KMS-11 (cell line): ENCODE measurements at regions not wholly inside any gene's neighbourhood (a gene's known extent, or its start where the extent isn't known, plus 50 kb on each side); places are given as distances from the start of the nearest gene placed in this dataset.

Experiments
- H2AFZ ChIP-seq: fragments of 200-600 bp; sonication (generic); 2 replicates; pipeline ENCODE4 v1.6.1; 2016; ENCODE audit warnings: antibody characterized with exemption, mixed run types, low read depth
- H3K27ac ChIP-seq: fragments of 200-600 bp; sonication (generic); 2 replicates; pipeline ENCODE4 v1.6.1; 2016; ENCODE audit warnings: mild to moderate bottlenecking, mixed run types
- H3K27me3 ChIP-seq: fragments of 200-600 bp; sonication (generic); 2 replicates; pipeline ENCODE4 v1.6.1; 2017; ENCODE audit warnings: mild to moderate bottlenecking, low read depth, mixed run types, moderate library complexity; ENCODE audit not compliant: insufficient read depth
- H3K36me3 ChIP-seq: fragments of 200-600 bp; sonication (generic); 2 replicates; pipeline ENCODE4 v1.6.1; 2017; ENCODE audit warnings: mild to moderate bottlenecking, mixed run types; ENCODE audit not compliant: insufficient read depth
- H3K4me1 ChIP-seq: fragments of 200-600 bp; sonication (generic); 2 replicates; pipeline ENCODE4 v1.6.1; 2016; ENCODE audit warnings: mild to moderate bottlenecking, low read depth, mixed run types; ENCODE audit not compliant: poor library complexity, severe bottlenecking
- H3K4me2 ChIP-seq: fragments of 200-600 bp; sonication (generic); 2 replicates; pipeline ENCODE4 v1.7.0; 2016; ENCODE audit warnings: mild to moderate bottlenecking, mixed run types
- H3K4me3 ChIP-seq: fragments of 200-600 bp; sonication (generic); IDR thresholded peaks from 2 replicates; pipeline ENCODE4 v1.6.1; 2017; ENCODE audit warnings: low read depth, low read length, mixed read lengths; ENCODE audit not compliant: insufficient read depth
- H3K79me2 ChIP-seq: fragments of 200-600 bp; sonication (generic); 2 replicates; pipeline ENCODE4 v1.6.1; 2016; ENCODE audit warnings: low read depth, mixed run types; ENCODE audit not compliant: insufficient read depth
- H3K9ac ChIP-seq: fragments of 200-600 bp; sonication (generic); 2 replicates; pipeline ENCODE4 v1.6.1; 2016; ENCODE audit warnings: mild to moderate bottlenecking, mixed run types
- H4K20me1 ChIP-seq: fragments of 200-600 bp; sonication (generic); 2 replicates; pipeline ENCODE4 v1.6.1; 2016; ENCODE audit warnings: mild to moderate bottlenecking, mixed run types; ENCODE audit not compliant: insufficient read depth
- TF ChIP-seq, protein P1 (sequence below): fragments of 200-600 bp; sonication (generic); conservative IDR thresholded peaks from 2 replicates; pipeline ENCODE4 v1.6.1; 2017; ENCODE audit warnings: low read depth, mild to moderate bottlenecking, antibody characterized with exemption, low read length, moderate library complexity, mixed read lengths

DNA sequence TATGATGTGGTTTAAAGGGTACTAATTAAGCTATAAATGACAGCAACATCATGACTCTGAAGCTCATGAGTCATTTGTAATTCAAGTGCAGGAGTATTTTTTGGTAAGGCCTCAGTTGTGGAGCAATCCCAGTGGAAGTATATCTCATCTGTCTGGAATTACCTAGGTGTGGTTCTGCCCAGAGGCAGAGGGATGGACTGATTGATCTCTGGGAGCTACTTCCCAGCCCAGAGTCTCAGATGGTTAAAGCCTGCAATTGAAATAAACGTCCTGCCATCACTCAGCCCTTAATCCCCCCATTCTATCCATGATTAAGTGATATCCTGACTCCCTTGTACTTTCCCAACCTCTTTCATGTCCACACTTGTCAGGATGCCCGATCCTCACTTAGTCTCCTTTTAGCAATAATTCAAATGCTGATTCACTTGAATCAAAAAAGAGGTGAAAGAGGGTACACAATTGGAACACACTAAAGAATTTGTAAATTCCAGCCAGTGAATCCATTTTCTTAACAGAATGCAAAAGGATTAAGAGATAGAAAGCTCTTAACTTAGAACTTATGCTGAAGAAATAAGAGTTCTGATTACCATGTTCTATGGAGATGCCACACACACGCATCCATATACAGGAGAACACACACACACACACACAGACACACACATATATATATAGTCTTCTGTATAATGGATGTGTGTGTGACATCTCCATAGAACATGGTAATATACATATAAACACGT, 664.4 kb downstream of the NYAP2 start:
- H2AFZ ChIP-seq = no peak overlapping the region
- TF ChIP-seq, protein P1, sequence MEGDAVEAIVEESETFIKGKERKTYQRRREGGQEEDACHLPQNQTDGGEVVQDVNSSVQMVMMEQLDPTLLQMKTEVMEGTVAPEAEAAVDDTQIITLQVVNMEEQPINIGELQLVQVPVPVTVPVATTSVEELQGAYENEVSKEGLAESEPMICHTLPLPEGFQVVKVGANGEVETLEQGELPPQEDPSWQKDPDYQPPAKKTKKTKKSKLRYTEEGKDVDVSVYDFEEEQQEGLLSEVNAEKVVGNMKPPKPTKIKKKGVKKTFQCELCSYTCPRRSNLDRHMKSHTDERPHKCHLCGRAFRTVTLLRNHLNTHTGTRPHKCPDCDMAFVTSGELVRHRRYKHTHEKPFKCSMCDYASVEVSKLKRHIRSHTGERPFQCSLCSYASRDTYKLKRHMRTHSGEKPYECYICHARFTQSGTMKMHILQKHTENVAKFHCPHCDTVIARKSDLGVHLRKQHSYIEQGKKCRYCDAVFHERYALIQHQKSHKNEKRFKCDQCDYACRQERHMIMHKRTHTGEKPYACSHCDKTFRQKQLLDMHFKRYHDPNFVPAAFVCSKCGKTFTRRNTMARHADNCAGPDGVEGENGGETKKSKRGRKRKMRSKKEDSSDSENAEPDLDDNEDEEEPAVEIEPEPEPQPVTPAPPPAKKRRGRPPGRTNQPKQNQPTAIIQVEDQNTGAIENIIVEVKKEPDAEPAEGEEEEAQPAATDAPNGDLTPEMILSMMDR = no peak
- H3K9ac ChIP-seq = no peak overlapping the region
- no peaks in the 10 kb centered on the region for H3K27me3 ChIP-seq
- H4K20me1 ChIP-seq = no peaks in the 10 kb centered on the region
- H3K36me3 ChIP-seq = no peaks in the 10 kb centered on the region
- no peaks in the 10 kb centered on the region for H3K4me1 ChIP-seq
- H3K4me3 ChIP-seq = no peak overlapping the region
- H3K4me2 ChIP-seq = no peak overlapping the region
- no peaks in the 10 kb centered on the region for H3K79me2 ChIP-seq
- H3K27ac ChIP-seq = no peak overlapping the region

DNA sequence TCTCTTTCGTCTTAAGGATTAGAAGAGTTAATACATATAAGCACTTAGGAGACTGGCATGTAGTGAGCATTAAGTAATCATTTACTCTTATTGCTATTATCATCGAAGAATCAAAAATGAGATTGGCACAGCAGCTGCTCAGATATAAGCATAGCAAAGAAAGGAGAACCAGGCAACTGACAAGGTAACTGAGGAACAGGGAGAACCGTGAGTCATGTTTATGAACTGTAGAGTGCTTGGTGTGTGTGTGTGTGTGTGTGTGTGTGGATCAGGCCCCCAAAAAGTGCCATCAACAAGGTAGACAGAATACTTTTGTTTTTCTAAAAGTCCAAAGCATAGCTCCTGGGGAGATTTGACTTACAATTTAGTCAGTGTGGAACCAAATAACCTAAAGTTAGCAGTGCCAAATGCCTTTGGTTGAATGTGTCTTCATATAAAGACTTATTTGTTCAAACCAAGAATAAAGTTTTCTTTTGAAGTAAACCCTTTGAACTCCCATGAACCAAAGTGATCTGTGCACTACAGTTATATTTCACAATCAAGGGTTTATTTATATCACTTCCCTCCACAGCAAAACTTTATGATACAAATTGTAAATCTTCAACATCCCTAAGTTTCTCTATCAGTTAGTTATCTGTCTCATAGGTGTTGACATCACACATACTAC, 660.6 kb downstream of the NYAP2 start:
- H3K4me1 ChIP-seq = no peaks in the 10 kb centered on the region
- H3K27me3 ChIP-seq = no peaks in the 10 kb centered on the region
- no peaks in the 10 kb centered on the region for H4K20me1 ChIP-seq
- TF ChIP-seq, protein P1 = no peak
- no peak overlapping the region for H2AFZ ChIP-seq
- H3K4me2 ChIP-seq = no peak overlapping the region
- H3K4me3 ChIP-seq = no peak overlapping the region
- no peak overlapping the region for H3K27ac ChIP-seq
- no peaks in the 10 kb centered on the region for H3K79me2 ChIP-seq
- no peaks in the 10 kb centered on the region for H3K36me3 ChIP-seq
- H3K9ac ChIP-seq = no peak overlapping the region

DNA sequence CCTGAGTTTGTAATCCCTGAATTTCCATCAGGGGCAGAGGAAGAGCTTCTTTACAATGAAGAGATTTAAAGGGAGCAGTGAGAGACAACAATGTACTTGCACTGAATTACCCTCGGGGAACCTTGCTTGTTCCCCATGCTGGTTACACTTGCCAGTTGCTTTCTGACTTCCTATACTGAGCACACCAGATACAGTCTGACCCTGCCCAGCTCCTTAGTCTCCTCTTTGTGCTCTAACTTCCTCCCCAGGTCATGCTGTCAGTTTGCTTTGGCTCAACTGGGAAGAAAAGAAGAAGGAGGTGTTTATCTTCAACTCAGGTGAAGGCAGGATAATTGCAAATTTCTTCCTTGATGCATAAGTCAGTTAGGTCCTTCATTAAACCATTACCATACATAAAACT, 658.4 kb downstream of the NYAP2 start:
- Histone ChIP-seq H4K20me1 (no peaks in the 10 kb centered on the region), H3K36me3 (no peaks in the 10 kb centered on the region), H2AFZ (no peak overlapping the region), H3K4me3 (no peak overlapping the region), H3K79me2 (no peaks in the 10 kb centered on the region), H3K9ac (no peak overlapping the region), H3K4me2 (no peak overlapping the region), H3K4me1 (no peaks in the 10 kb centered on the region), H3K27ac (no peak overlapping the region), H3K27me3 (no peaks in the 10 kb centered on the region)
- TF ChIP-seq, protein P1 = no peak

DNA sequence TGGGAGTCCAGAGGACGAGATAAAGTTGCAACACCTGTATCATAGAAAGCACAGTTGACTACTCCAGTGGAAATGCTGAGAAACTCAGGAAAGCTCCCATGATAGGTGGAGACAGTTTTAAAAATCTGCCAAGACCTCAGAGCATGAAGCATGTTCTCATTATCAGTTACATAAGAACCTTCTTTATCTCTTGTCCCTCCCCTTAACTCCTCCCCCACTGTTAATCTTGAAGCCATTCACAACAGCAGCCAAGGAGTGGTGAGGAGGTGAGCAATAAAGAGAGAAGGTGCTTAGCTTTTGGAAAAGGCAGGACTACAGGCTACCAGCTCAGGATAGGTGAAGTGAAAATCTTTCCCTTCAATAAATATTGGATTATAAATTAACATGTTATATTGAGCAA, 657.9 kb downstream of the NYAP2 start:
- Histone ChIP-seq H2AFZ (no peak overlapping the region), H3K79me2 (no peaks in the 10 kb centered on the region), H3K4me1 (no peaks in the 10 kb centered on the region), H3K36me3 (no peaks in the 10 kb centered on the region), H3K4me3 (no peak overlapping the region), H3K27ac (no peak overlapping the region), H3K9ac (no peak overlapping the region), H3K4me2 (no peak overlapping the region), H4K20me1 (no peaks in the 10 kb centered on the region), H3K27me3 (no peaks in the 10 kb centered on the region)
- TF ChIP-seq, protein P1 = no peak
